ENCODE measurements at regions not wholly inside any gene's neighbourhood (a gene's known extent, or its start where the extent isn't known, plus 50 kb on each side); places are given as distances from the start of the nearest gene placed in this dataset.
"Not testable (repeated sequence)": the region's sequence is repeated elsewhere in the genome, so short reads cannot be mapped to it uniquely, and the experiment has no call there.

DNA sequence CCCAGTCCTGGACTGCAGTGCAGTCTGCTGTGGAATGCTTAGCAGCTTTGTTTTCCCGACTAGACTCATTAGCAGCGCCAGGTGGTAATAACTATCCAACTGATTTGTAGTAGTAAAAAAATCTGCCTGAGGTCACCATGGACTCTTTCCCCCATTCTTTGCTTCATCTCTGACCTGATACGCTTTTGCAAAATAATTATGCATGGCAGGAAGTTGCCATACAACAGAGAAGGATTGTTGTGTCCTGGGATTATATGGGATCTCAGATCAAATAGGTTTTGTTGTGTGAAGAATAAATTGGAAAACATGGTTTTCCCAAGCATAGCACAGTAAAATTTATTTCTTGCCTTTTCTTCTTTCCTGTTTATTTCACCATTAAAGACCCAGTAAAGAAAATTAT is 72.4 kb upstream of the ATP5MC3 start:
- DNase-seq (ENCODE audit: low spot score), result no peak

DNA sequence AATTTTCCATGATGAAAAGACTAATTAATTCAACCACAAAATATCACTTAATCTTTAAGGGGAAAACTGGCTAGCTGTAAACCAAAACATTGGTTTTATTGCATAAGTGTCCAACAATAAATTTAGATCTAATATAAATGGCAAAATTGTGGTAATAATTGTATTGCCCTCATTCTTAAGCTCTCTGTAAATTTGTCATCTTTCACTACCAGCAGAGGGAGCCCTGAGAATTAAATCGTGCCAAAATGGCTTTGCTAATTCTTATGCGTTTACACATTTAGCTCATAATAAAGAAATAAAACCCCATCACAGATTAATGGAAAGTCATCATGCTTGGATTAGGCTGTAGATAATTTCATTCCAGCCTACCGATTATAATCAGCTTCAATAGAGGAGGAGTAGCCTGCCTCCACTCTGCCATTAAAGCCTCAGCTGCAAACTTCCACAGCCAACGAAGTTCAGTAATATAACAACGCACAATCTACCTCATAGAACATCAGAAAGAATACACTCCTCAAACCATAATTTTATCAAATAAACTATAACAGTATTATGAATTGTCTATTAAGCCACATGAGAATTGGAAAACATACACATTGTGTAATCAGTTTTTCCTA is 70.0 kb upstream of the ATP5MC3 start:
- DNase-seq (ENCODE audit: low spot score), result peak; percentile 17

DNA sequence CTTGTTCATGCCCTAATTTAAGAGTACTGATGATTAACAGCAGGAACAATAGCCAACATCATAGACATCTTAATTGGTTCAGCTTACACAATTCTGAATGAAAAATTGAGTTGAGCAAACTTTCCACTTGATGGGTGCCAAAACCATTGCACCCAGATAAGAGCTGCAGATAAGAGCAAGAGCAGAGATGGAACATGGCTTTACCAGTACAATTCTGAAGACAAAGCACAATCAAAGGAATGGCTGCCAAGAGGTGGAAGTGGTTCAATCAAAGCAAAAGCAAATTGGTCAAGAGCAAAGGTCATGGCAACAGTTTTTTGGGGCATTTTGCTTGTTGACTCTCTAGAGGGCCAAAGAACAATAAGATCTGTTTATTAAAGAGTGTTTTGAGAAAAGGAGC is 65.6 kb upstream of the ATP5MC3 start:
- no peak for DNase-seq (ENCODE audit: low spot score)

- DNase-seq (ENCODE audit: low spot score), result no peak
These were observed 63.2 kb upstream of the ATP5MC3 start for GRCh38 chr2:175244697-175245096.

DNA sequence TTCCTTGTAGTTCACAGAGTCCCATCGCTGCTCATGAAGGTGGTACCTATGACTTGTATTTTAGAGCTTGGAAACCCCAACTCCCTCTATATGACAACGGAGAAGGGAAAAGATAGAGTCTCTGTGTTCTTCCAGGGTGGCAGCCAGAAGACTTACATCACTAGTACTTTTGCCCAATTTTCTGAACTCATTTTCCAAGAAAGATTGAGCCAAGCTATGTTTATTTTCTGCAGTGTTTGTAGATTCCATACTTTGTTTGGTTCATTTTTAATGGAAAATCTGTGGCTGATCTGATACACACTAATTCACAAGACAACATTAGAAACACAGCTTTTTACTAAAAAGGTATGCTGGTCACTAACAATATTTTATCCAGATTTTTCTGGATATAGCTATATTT is 60.2 kb upstream of the ATP5MC3 start:
- no peak for DNase-seq (ENCODE audit: low spot score)

DNA sequence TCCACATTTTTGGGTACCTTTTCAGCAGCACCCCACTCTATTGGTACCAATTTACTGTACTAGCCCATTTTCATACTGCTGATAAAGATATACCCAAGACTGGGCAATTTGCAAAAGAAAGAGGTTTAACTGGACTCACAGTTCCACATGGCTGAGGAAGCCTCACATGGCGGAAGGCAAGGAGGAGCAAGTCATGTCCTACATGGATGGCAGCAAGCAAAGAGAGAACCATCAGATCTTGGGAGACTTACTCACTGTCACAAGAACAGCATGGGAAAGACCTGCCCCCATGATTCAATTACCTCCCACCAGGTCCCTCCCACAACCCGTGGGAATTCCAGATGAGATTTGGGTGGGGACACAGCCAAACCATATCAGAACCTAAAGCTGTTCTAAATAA is 58.5 kb upstream of the ATP5MC3 start:
- not testable (repeated sequence) for DNase-seq (ENCODE audit: low spot score)

DNA sequence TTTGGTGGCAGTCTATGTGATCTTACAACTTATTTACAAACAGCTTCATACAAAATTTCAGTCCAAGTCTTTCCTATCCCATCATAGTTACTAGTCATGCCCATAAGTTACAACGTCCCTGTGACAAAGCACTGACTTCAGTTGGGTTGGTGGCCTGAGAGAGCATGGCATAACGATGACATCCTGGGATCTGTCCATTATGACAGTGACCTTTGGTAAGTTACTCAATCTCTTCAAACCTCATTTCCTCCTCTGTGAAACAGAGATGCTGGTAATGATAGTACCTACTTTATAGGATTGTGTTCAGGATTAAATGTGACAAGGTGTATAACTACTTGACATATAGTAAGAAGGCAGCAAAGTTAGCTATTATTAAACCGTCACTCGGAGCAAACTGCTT is 55.4 kb upstream of the ATP5MC3 start:
- DNase-seq (ENCODE audit: low spot score), result no peak

GRCh38 chr2:175234650-175235049 is 53.1 kb upstream of the ATP5MC3 start:
- DNase-seq (ENCODE audit: low spot score), result no peak

- DNase-seq (ENCODE audit: low spot score), result no peak
These were observed 52.6 kb upstream of the ATP5MC3 start for GRCh38 chr2:175234153-175234552.

GRCh38 chr2:175233135-175233719 is 51.7 kb upstream of the ATP5MC3 start:
- no peak for DNase-seq (ENCODE audit: low spot score)

All from hematopoietic multipotent progenitor cell treated with erythropoietin and hydrocortisone succinate and interleukin-3 and kit ligand, for 15 days (in vitro differentiated cells).